Pons (tissue), 1 donor: ENCODE measurements at regions not wholly inside any gene's neighbourhood (a gene's known extent, or its start where the extent isn't known, plus 50 kb on each side); places are given as distances from the start of the nearest gene placed in this dataset.
"Not testable (repeated sequence)": the region's sequence is repeated elsewhere in the genome, so short reads cannot be mapped to it uniquely, and the experiment has no call there.

Experiments used
- DNase-seq: peaks from one replicate; pipeline ENCODE4 v3.0.0-alpha.2; 2016; ENCODE audit warnings: low spot score

DNA sequence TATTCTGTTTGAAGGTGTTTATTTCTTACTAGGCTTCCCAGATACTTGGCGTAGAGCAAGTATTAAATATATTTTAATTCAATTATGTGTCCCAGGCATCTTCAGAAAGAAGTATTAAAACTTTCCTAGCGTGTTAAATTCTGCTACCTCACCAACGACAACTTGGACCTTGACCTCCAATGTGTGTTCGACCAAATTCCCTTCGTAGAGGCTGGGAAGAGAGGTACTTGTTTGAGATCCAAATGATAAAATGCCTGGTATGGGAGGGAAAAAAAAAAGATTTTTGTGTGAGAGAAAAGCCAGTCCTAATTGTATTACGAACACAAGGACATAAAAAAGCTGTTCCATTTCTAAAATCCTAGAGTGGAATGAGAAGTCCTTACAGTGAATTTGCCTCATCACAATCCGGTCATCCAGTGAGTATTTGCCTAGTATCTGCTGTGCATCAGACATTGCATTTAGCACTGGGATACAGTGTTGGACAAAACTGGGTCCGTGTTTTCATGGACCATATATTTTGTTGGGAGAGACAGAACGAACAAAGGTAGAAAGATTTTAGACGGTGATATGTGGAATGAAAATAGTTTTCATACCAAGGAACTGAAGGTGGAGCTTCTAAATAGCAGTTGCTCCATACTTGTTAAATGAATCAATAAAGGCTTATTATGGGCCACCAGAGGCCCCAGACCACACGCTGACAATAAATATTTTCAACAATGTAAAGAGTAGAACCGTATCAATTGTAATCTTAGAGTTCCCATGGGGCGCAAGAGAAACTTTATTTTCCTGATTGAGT lies 103.1 kb downstream of the KIF4B start:
- DNase-seq: no peak

DNA sequence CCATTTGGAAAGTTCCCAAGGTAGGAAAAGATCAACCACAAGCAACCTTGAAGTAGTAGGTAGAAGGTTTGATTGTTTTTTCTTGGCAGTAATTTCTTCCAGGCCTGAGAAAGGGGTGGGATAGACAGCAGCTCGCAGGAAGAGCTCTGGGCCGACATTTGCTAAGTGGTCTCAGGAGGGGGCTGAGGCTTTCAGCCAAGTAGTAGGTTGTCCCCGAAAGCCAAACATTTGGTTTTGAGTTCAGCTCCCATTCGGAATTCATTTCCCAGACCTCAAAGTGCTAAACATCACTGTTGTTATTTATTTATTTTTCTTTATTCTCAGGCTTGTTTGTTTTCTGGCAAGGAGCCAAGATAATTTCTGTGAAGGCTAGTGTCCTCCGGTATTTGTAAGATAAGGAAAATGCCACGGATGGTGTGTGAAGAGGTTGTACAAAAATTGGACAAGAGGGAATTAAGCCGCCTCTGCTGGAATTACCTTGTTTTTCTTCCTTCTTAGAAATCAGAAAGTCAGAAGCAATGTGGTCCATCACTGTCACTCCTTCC lies 112.1 kb downstream of the KIF4B start:
- no peak for DNase-seq

DNA sequence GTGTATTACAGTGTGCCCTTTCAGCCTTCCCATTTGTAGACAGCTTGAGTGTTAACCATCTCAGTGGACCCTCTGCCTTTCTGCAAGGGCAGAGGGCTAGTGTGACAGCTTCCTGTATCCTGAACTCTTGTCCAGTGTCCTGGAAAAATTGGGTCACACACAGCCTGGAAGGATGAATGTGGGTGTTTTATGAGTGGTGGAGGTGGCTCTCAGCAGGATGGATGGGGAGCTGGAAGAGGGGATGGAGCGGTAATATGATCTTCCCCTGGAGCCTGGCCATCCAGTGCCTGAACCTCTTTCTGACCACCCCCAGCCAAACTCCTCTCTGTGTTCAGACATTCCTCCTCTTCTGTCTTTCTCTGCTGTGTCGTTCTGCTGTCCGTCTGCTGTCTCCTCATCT lies 113.0 kb downstream of the KIF4B start:
- DNase-seq: no peak

DNA sequence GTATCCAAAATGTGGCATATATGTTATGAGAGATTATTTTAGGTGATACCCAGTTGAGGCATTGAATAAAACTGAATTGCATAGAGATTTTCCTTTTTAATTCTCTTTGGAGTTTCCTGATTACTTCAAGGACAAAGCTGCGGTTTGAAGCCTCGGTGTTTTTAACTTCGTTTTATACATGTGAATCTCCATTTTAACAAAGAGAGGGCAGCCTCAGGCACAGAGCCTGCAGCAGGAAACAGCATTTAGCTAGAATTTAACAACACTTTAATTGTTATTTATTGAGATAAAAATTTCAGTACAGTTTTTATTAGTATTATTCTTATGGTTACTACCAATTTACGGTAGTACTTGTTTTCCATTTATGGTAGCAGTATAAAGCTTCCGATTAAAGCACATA lies 114.0 kb downstream of the KIF4B start:
- DNase-seq: no peak

DNA sequence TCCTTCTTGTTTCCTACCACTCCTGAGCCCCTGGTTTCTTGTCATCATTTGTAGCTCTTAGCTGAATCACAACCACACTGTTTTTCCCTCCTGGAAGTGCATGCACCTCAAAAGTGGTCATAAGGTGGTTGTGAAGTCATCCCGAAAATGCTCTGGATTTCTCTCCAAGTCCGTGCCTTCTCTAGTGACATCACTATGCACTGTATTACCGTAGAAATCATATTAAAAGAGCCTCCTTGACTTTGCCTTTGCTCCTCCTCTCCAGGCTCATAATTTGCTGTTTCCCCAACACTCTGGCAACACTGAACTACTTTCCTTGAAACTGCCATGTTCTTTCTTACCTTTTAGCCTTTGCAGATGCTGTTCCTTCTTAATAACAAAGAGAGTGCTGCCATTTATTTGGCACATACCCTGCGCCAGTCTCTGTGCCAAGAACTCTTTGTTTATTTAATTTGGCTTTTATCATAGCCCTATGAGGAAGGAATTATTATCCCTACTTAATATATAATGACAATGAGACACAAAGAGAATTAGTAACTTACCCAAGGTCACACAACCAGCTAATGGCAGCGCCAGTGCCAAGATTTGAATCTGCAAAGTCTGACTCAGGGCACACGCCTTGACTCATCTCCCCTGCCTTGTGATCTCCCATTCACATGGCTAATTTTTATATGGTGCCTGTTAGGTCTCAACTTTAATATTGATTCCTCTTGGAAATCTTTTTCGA lies 115.4 kb downstream of the KIF4B start:
- DNase-seq: no peak

DNA sequence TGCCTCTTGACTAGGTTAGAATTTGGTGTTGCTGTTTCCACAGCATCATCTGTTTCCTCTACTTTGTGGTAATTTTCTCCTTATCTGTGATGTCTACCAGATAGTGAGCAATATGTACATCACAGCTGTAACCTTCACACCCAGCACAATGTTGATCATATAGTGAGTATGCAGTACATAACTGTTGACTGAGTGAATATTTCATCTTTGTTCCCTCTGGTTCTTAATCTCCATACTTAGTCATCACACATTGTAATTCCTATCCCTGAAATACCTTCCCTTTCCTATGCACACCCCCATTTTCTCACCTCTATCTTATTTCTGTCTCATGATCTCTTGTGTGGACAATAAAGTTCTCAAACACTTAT lies 115.9 kb downstream of the KIF4B start:
- no peak for DNase-seq

DNA sequence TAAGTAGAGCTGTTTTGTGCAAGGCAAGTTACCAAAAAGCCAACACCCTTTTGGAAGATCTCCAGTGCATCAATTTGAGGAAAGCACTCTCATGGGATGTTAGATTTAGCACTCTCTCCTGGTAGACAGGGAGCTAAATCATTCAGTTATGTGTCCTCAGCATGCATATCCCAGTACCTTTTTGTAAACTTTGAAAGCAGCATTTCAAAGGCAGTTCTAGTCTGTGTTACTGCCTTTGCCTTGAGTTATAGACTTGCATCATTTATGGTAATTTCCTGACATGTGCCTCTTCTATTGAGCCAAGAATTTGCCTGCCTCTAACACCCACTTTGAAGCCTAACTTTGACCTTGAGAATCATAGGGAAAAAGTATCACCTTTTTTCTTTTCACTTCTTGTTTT lies 120.6 kb downstream of the KIF4B start:
- no peak for DNase-seq

DNA sequence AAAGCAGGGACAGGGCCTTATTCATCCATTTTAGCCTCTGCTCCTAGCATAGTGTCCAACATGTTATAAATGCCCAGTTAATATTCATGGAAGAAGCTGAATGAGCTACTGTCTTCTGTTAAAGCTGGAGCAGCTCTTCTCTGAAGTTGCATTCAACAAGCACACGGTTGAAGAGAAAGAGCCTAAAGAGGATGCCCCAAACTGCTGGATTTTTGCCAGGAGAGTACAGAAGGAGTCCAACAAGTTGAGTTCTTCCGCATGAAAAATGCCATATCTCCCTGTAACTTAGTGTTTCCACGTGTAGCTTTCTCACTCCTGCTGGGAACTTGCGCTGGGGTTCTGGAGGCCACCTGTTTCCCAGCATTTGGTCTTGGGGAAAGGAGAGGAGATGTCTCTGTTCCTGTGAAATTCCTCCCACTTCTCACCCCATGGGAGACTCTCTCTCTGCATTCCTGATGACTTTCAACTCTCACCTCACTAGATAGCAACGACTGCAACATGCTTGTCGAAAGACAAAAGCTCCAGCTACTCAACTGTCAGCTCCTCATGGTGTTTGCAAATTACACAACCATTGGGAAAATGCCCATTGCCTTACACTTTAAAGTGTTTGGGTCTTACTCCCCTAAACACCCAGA lies 122.8 kb downstream of the KIF4B start:
- peak; percentile 69 for DNase-seq

DNA sequence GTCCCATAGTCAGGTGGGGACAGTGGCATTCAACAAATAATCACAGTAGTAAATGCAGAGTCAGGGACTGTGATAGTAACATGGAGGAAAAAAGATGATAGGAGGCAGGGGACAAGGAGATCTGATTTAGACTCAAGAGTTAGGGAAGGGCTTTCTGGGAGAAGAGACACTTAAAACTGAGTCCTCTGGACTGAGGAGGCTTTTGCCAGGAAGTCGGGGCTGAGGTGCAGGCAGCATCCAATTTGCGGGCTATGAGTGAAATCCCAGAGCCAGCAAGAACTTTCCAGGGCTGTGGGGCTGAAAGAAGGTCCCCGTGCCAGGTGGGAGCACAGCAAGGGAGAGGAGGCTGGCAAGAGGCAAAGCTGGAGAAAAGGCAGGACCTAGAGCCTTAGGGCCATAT lies 124.1 kb downstream of the KIF4B start:
- no peak for DNase-seq

DNA sequence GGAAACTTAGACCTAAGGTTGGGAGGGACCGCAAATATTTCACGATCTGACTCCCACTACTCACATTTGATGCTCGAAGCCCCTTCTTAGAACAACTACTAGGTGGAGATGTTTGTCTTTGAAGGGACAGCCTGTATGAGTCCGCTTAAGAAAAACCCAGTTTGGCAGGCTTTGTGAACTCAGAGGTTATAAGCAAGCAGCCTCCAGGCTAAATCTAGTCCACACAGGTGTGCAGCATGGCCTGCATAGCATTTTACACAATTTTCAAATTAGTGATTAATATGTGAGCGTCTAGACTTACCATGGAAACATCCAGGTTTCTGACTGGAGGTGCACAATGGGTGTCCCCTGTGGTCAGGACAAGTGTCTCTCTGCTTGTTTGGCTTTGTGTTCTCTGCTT lies 127.1 kb downstream of the KIF4B start:
- DNase-seq: no peak

DNA sequence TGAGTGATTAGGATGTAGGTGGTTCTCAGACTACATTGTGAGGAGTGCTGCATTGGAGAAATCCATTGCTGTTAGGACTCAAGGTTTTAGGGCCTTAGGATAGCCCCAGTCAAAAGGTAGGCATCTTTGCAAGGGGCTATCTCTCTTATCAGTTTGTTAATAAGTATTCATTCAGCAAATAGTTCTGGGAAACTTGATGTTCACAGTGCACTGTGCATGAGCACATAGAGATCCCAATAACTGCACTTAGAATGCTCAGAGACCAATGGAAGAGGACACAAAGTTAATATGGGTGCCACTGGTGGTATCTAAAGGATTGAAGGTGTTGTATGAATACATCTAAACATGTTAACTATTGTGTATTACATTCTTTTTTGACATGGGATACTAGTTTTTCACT lies 131.4 kb downstream of the KIF4B start:
- DNase-seq: no peak

DNA sequence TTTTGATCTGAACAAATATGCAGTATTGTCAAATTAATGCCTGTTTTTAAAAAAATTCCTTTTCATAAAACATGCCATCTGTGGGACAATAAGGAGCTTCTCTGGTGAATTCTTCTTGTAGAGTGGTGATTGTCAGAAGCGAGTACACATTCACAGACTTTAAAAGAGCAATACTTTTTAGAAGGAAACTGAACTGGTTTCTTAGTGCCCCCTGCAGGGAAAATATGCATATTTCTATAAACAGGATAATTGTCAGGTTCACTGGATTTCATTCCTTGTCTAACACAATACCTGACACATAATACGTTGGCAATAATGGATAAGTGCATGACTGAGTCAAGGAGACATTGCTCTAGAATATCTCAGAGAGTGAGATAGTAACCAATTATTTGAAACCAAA lies 133.7 kb downstream of the KIF4B start:
- DNase-seq: peak; percentile 22

DNA sequence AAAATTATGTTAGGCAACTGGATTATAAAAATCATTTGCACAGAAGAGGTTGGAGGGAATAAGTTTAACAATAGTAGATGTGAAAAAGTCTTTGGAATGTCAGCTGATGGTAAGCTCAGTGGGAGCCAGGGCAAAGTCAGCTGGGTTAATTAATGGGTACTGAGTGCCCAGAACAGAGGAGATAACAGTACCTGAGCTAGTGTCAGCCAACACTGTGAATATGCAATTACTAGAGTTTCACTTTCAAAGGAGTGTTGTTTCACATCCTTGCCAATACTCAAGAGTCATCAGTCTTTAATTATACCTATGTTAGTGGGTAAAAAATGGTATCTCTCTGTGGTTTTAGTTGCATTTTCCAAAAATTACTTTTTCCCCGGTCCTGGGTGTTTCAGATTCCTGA lies 135.1 kb downstream of the KIF4B start:
- DNase-seq: no peak

DNA sequence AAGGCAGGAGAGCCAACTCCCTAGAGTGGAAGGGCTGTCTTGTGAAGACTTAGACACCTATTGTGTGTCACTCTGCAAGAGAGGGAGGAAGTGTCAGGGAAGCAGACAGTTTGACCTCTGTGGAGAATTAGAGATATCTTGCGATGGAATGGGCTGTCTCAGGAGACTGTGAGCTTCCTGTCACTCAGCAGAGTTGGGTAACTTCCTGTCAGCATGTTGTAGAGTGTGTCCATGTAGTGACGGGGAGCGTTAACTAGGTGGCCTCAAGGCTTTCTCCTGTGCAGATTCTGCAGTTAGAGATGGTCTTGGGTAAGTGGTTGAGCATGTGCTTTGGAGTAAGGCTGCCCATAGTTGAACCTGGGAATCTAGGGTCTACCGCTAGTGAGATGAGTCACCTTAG lies 136.5 kb downstream of the KIF4B start:
- no peak for DNase-seq

DNA sequence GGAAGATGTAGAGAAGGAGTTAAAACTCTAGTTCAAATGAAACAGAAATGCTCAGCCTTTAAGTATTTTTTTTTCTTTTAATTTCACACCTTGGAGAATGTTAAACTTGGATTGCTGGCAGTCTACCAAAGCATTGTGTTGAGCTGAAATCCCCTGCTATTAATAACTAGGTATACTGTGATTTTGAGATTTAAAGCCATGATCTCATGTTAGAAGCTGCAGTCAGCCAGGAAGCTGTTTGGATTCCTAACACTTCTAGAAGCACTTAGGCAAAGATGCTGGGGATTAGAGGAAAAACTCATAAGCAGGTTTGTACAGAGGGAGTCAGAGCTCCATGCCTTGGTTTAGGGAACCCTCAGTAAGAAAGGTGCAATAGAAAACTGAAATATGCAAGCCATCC lies 141.4 kb downstream of the KIF4B start:
- no peak for DNase-seq

DNA sequence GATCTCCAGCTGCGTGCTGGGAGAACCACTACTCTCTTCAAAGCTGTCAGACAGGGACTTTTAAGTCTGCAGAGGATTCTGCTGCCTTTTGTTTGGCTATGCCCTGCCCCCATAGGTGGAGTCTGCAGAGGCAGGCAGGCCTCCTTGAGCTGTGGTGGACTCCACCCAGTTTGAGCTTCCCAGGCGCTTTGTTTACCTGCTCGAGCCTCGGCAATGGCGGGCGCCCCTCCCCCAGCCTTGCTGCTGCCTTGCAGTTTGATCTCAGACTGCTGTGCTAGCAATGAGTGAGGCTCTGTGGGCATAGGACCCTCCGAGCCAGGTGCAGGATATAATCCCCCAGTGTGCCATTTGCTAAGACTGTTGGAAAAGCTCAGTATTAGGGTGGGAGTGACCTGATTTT lies 149.5 kb downstream of the KIF4B start:
- not testable (repeated sequence) for DNase-seq

DNA sequence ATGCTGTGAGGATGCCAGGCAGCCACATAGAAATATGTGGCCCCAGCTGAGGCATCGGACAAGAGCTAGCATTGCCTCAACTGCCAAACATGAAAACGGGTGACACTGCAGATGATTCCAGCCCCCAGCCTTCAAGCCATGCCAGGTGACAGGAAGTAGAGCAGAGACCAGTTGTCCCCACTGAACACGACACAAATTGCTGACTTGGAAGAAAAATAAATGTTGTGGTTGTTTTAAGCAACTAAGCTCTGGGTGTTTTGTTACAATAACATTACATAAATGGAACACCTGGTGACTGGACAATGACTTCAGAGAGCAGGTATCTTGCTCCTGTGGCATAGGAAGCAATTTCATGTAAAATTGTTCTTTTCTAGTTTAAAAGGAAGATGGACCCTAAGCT lies 154.2 kb downstream of the KIF4B start:
- no peak for DNase-seq

DNA sequence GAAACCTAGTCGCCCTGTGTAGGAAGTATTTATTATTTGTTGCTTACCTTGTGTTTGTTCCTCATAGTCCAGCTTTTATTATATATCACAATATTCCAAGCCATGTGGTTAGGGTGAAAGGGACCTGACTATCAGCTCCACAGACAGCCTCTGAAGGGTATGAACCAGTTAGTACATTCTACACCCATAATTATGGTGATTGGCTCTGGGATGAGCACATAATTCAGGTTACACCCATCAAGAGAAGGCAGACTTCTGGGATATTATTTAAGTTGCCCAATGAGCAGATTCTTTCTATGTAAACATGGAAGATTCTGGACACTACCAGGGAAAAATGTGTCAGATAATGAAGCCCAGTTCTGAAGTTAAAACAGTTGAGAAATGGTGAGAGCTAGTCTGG lies 168.0 kb downstream of the KIF4B start:
- no peak for DNase-seq

DNA sequence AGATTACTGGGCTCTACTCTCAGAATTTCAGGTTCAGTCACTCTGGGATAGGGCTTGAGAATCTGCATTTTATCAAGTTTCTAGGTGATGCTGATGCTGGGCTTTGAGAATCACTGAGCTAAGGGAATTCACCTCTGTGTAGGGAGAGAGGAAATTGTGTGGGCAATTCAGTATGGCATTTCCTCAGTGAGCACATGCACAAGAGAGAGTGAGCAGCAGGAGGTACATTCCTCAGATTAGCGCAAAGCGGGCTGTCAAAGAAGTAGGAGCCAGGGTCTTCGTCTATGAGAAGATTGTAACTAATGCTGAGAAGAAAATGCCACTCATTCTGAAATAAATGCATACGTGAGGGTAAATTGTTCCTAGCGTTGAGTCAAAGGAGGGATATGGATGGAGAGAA lies 175.9 kb downstream of the KIF4B start:
- no peak for DNase-seq

DNA sequence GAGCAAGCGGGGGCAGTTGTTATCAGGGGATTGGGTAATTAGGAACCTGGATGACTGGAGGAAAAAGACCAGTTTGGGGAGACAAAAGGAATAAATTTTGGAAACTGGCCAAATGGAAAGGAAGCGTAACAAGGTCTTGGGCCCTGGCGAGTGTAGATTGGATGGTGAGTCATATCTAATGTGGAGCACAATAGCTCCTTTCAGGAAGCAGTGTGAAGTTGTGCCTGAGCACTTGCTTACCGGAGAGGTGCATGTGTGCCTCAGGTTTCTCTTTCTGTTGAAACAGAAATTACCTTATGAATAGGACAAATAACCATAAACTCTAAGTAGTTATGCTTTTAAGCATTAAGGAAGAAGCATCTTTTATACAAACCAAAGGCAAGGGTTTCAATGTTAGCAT lies 176.4 kb downstream of the KIF4B start:
- no peak for DNase-seq

DNA sequence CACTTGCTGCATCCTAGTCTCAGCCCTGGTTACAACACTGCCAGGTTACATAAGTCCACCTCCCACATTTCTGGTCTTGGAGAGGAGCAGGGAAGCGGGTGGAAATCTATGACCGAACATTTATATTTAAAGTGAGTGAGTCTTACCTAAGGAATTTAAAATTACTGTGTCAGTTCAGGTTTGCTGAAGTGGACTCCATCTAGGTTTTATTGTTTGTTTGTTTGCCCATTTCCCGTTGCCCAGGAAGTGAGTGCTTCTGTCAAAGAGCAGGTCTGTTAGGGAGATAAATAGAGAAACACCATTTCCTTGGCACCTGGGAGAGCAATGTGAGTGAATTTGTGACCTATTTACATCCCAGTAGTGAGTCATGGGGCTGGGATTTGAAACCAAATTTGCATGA lies 179.5 kb downstream of the KIF4B start:
- no peak for DNase-seq

DNA sequence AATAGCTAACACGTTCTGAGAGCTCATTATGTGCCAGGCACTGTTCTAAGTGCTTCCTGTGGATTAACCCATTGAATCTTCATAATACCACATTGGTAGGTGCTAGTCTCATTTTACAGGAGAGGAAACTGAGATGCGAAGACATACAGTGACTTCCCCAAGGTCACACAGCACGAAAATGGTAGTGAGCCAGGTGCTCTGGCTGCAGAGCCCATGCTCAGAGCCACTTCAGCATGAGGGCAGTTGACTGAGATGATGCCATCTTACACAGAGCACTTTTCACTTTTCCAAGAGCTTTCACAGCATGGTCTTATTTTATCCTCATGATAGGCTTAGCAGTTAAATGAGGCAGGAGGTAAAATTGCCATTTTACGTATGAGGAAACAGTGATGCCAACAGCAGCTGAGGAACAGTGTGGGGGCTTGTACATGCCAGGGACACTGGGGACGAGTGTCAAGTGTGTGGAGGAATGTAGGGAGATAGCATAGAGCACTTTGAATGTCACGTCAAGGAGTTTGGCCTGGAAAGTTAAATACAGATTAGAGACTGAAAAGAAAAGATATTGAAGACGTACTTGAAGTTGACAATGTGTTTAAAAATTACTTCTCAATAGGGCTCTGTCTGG lies 180.0 kb downstream of the KIF4B start:
- no peak for DNase-seq

DNA sequence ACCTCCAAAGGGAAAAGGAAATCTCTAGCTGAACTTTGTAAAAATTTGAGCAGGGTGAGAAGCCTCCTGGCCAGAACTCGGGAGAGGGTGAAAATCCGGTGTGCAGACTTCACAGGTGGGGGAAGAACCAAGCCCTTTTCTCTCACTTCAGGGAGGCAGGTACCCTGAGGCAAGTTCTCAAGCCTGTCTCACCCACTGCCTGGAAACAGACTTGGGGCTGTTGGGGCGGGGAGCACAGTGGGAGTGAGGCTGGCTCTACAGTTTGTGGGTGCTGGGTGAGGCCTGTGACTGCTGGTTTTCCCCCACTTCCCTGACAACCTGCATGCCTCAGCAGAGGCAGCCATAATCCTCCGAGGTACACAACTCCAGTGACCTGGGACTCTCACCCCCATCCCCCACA lies 187.1 kb downstream of the KIF4B start:
- DNase-seq: no peak
